Endothelial cell of umbilical vein (primary cell): ENCODE measurements at regions not wholly inside any gene's neighbourhood (a gene's known extent, or its start where the extent isn't known, plus 50 kb on each side); places are given as distances from the start of the nearest gene placed in this dataset.

Experiments used
- BruUV-seq: library from RNA; stranded (reverse); fragments of 400-500 nt; replicated peaks from 2 replicates; lab custom pipeline; 2021; lab: Mats Ljungman, UMichigan
- CTCF ChIA-PET: fragments of 300-600, 350-600 bp; sonication (Branson Sonifier 250); formaldehyde crosslinking; loops from one replicate; lab custom pipeline; 2021; ENCODE audit warnings: antibody characterized with exemption, inconsistent platforms; lab: Charles Lee
- POLR2A ChIA-PET: fragments of 300-600, 350-600 bp; sonication (Branson Sonifier 250); formaldehyde crosslinking; loops from one replicate; lab custom pipeline; 2021; ENCODE audit warnings: antibody characterized with exemption, inconsistent platforms; lab: Charles Lee
- DNase-seq: peaks from one replicate; pipeline ENCODE4 v3.0.0-alpha.2; 2011; ENCODE audit warnings: low read depth, low spot score
- FAIRE-seq: peaks from 2 replicates; lab custom pipeline; 2011; peaks lifted over from hg19 to GRCh38; lab: Jason Lieb, UNC
- H2AFZ ChIP-seq: 2 replicates; pipeline ENCODE4 v1.6.0; 2012; ENCODE audit warnings: low read depth, low read length, control low read depth, inconsistent platforms
- H3K27ac ChIP-seq: 2 replicates; pipeline ENCODE4 v1.5.1; 2011; ENCODE audit warnings: low read depth, mild to moderate bottlenecking, control low read depth, low read length, moderate library complexity; ENCODE audit not compliant: insufficient read depth
- H3K27me3 ChIP-seq, 2 experiments: 2 replicates each; pipeline versions ENCODE4 v1.6.0 to v1.6.1; 2011; ENCODE audit warnings: low read length in 2 of 2, mixed read lengths in 1 of 2; ENCODE audit not compliant: control insufficient read depth in 2 of 2, insufficient read depth in 2 of 2
- H3K36me3 ChIP-seq, 2 experiments: 2 replicates in 1 of 2; 3 replicates in 1 of 2; pipeline ENCODE4 v1.5.1; 2011; ENCODE audit warnings: low read length in 2 of 2, mild to moderate bottlenecking in 1 of 2, moderate library complexity in 1 of 2; ENCODE audit not compliant: control insufficient read depth in 2 of 2, insufficient read depth in 2 of 2; ENCODE audit errors: extremely low read depth in 1 of 2
- H3K4me1 ChIP-seq: 3 replicates; pipeline ENCODE4 v1.5.1; 2011; ENCODE audit warnings: mild to moderate bottlenecking, low read length; ENCODE audit not compliant: control insufficient read depth, insufficient read depth; ENCODE audit errors: extremely low read depth
- H3K4me2 ChIP-seq: 2 replicates; pipeline ENCODE4 v1.6.1; 2011; ENCODE audit warnings: low read length, control low read depth, mixed read lengths; ENCODE audit not compliant: insufficient read depth
- H3K4me3 ChIP-seq, 3 experiments: fragments of 200-600 bp in 1 of 3; sonication (generic), shearing (Covaris generic) in 1 of 3; replicated peaks in 1 of 3; 2 replicates each; pipeline ENCODE4 v1.5.1; 2011 to 2016; ENCODE audit warnings: control low read depth in 3 of 3, low read length in 3 of 3, mild to moderate bottlenecking in 2 of 3, inconsistent platforms in 1 of 3, low read depth in 1 of 3, moderate library complexity in 1 of 3; ENCODE audit not compliant: insufficient read depth in 1 of 3
- H3K79me2 ChIP-seq: 2 replicates; pipeline ENCODE4 v1.6.0; 2012; ENCODE audit warnings: low read length, inconsistent platforms; ENCODE audit not compliant: control insufficient read depth, insufficient read depth
- H3K9ac ChIP-seq: replicated peaks from 2 replicates; pipeline ENCODE3; 2011; ENCODE audit warnings: low read length, control low read depth; ENCODE audit not compliant: insufficient read depth; ENCODE audit errors: extremely low read depth
- H3K9me1 ChIP-seq: replicated peaks from 3 replicates; pipeline ENCODE4 v1.6.0; 2011; ENCODE audit warnings: mild to moderate bottlenecking, low read length; ENCODE audit not compliant: control insufficient read depth, insufficient read depth; ENCODE audit errors: extremely low read depth
- H3K9me3 ChIP-seq: replicated peaks from 2 replicates; pipeline ENCODE4 v1.5.1; 2012; ENCODE audit warnings: low read length, inconsistent platforms; ENCODE audit not compliant: control insufficient read depth, insufficient read depth
- H4K20me1 ChIP-seq: replicated peaks from 2 replicates; pipeline ENCODE3; 2011; ENCODE audit warnings: mild to moderate bottlenecking, low read length; ENCODE audit not compliant: control insufficient read depth, insufficient read depth; ENCODE audit errors: extremely low read depth
- CTCF ChIP-seq, 2 donors: IDR thresholded peaks; 1 replicate in 1 of 2; 2 replicates in 1 of 2; pipeline ENCODE4 v1.5.1; 2011; ENCODE audit warnings: low read length in 2 of 2, mild to moderate bottlenecking in 2 of 2, moderate library complexity in 2 of 2, control low read depth in 1 of 2, inconsistent platforms in 1 of 2, low read depth in 1 of 2; ENCODE audit not compliant: insufficient read depth in 1 of 2; ENCODE audit errors: extremely low read depth in 1 of 2
- EZH2 ChIP-seq: IDR thresholded peaks from 2 replicates; pipeline ENCODE4 v1.6.1; 2012; ENCODE audit warnings: borderline replicate concordance, low read depth, mild to moderate bottlenecking, moderate library complexity, low read length, inconsistent platforms; ENCODE audit not compliant: severe bottlenecking
- FOS ChIP-seq: IDR thresholded peaks from 2 replicates; pipeline ENCODE4 v1.6.1; 2011; ENCODE audit warnings: mild to moderate bottlenecking, low read length, moderate library complexity, borderline replicate concordance; ENCODE audit not compliant: insufficient read depth
- GATA2 ChIP-seq: IDR thresholded peaks from 2 replicates; pipeline ENCODE4 v1.7.0; 2011; ENCODE audit warnings: low read depth, mild to moderate bottlenecking, moderate library complexity, mixed read lengths, low read length; ENCODE audit not compliant: insufficient read length, insufficient read depth
- JUN ChIP-seq: IDR thresholded peaks from 2 replicates; pipeline ENCODE4 v1.6.1; 2011; ENCODE audit warnings: borderline replicate concordance, low read depth; ENCODE audit not compliant: insufficient read length, insufficient read depth
- MAX ChIP-seq: IDR thresholded peaks from 2 replicates; pipeline ENCODE4 v1.6.1; 2011; ENCODE audit not compliant: insufficient read depth, insufficient read length
- MYC ChIP-seq: IDR thresholded peaks from one replicate; pipeline ENCODE4 v1.6.1; 2011; ENCODE audit warnings: mild to moderate bottlenecking, low read depth, low read length
- POLR2A ChIP-seq: IDR thresholded peaks from 2 replicates; pipeline ENCODE4 v1.6.1; 2012; ENCODE audit warnings: low read depth, mild to moderate bottlenecking, control low read depth, low read length
- POLR2AphosphoS5 ChIP-seq: IDR thresholded peaks from 2 replicates; pipeline ENCODE4 v1.6.1; 2012; ENCODE audit warnings: low read depth, mild to moderate bottlenecking, control low read depth, low read length, moderate library complexity; ENCODE audit not compliant: insufficient read depth
- dilution Hi-C: fragments of 300-500 bp; cut with MboI; formaldehyde crosslinking; loops from one replicate; pipeline ENCODE4 v1.15.0; 2019; ENCODE audit warnings: low sequenced_read_pairs; ENCODE audit not compliant: extremely low pct_ligation_motif_present
- intact Hi-C: fragments of 100-400 bp; cut with micrococcal nuclease; formaldehyde crosslinking; loops from one replicate; pipeline ENCODE4 v1.10.0; 2022

- no peaks in the 10 kb centered on the region for H4K20me1 ChIP-seq
- FAIRE-seq (no peak), DNase-seq (no peak)
- no peaks in the 10 kb centered on the region for H3K9me3 ChIP-seq
- H3K9ac ChIP-seq = no peak overlapping the region
- intact Hi-C loops = no loop called here
- H3K79me2 ChIP-seq = no peaks in the 10 kb centered on the region
- TF ChIP-seq MYC (no peak), FOS (no peak), MAX (no peak), POLR2A (no peak), JUN (no peak), GATA2 (no peak), EZH2 (no peak), POLR2AphosphoS5 (no peak), CTCF (IDR thresholded peaks at IDR 0.05; ENCODE audit: extremely low read depth in 1 of 2, insufficient read depth in 1 of 2, low read depth in 1 of 2, low read length in 2 of 2) (no peak)
- H3K9me1 ChIP-seq = no peaks in the 10 kb centered on the region
- no peak overlapping the region for H2AFZ ChIP-seq
- H3K27me3 ChIP-seq = no peaks in the 10 kb centered on the region
- no TSS peak for BruUV-seq
- H3K36me3 ChIP-seq = peaks cover 12 to 51% of the 10 kb centered on the region in 2 experiments
- POLR2A ChIA-PET = no interaction called here
- CTCF ChIA-PET = interaction anchor here (1.3 kb wide), 1 partner anchor 25 kb away, joined by 3 read pairs; no protein-coding TSS in a partner anchor
- H3K4me2 ChIP-seq = no peak overlapping the region
- H3K4me1 ChIP-seq = no peaks in the 10 kb centered on the region
- dilution Hi-C loops = no loop called here
- H3K27ac ChIP-seq = no peak overlapping the region
- no peak overlapping the region for H3K4me3 ChIP-seq
Observed at GRCh38 chr20:19956976-19957375, 60.2 kb upstream of the NAA20 start.
